OCI-LY1 (cell line): ENCODE measurements at regions not wholly inside any gene's neighbourhood (a gene's known extent, or its start where the extent isn't known, plus 50 kb on each side); places are given as distances from the start of the nearest gene placed in this dataset.
"Not testable (repeated sequence)": the region's sequence is repeated elsewhere in the genome, so short reads cannot be mapped to it uniquely, and the experiment has no call there.

Experiments
- H2AFZ ChIP-seq: fragments of 200-600 bp; sonication (generic), shearing (Covaris generic); 2 replicates; pipeline ENCODE4 v1.6.0; 2014; ENCODE audit warnings: antibody characterized with exemption, mild to moderate bottlenecking, low read length
- H3F3A ChIP-seq: fragments of 200-600 bp; sonication (generic), shearing (Covaris generic); 2 replicates; pipeline ENCODE4 v1.6.0; 2014; ENCODE audit warnings: mild to moderate bottlenecking, antibody characterized with exemption, low read length, moderate library complexity; ENCODE audit not compliant: insufficient read depth
- H3K27ac ChIP-seq: fragments of 200-600 bp; sonication (generic); 2 replicates; pipeline ENCODE4 v1.5.1; 2014; ENCODE audit warnings: low read length, mixed run types, mild to moderate bottlenecking, low read depth; ENCODE audit not compliant: poor library complexity, severe bottlenecking
- H3K27me3 ChIP-seq: fragments of 200-600 bp; sonication (generic); 2 replicates; pipeline ENCODE4 v1.6.0; 2014; ENCODE audit warnings: antibody characterized with exemption, mild to moderate bottlenecking, low read length, moderate library complexity; ENCODE audit not compliant: insufficient read depth
- H3K36me3 ChIP-seq: fragments of 200-600 bp; sonication (generic); 2 replicates; pipeline ENCODE4 v1.6.1; 2014; ENCODE audit warnings: mild to moderate bottlenecking, antibody characterized with exemption, low read length, moderate library complexity, mixed read lengths; ENCODE audit not compliant: insufficient read depth
- H3K4me1 ChIP-seq: fragments of 200-600 bp; sonication (generic); 2 replicates; pipeline ENCODE4 v1.5.1; 2014; ENCODE audit warnings: mild to moderate bottlenecking, low read length, moderate library complexity; ENCODE audit not compliant: insufficient read depth, severe bottlenecking
- H3K4me2 ChIP-seq: fragments of 200-600 bp; sonication (generic), shearing (Covaris generic); 2 replicates; pipeline ENCODE4 v1.6.1; 2014; ENCODE audit warnings: low read length
- H3K4me3 ChIP-seq: fragments of 200-600 bp; sonication (generic); 2 replicates; pipeline ENCODE4 v1.5.1; 2014; ENCODE audit warnings: low read length, low read depth, mild to moderate bottlenecking, mixed read lengths; ENCODE audit not compliant: poor library complexity, severe bottlenecking
- H3K79me2 ChIP-seq: fragments of 200-600 bp; shearing (Covaris generic); 2 replicates; pipeline ENCODE4 v1.6.1; 2016; ENCODE audit warnings: mixed run types, low read length, mixed read lengths; ENCODE audit not compliant: insufficient read depth
- H3K9ac ChIP-seq: fragments of 200-600 bp; sonication (generic), shearing (Covaris generic); 2 replicates; pipeline ENCODE4 v1.6.1; 2014; ENCODE audit warnings: mild to moderate bottlenecking, low read length, mixed read lengths
- H3K9me2 ChIP-seq: fragments of 200-600 bp; sonication (generic), shearing (Covaris generic); 2 replicates; pipeline ENCODE4 v1.6.1; 2014; ENCODE audit warnings: low read depth, mild to moderate bottlenecking, low read length, mixed read lengths
- H3K9me3 ChIP-seq: fragments of 200-600 bp; shearing (Covaris generic); 2 replicates; pipeline ENCODE4 v1.6.1; 2014; ENCODE audit warnings: low read length, mixed read lengths
- H4K20me1 ChIP-seq: fragments of 200-600 bp; sonication (generic), shearing (Covaris generic); 2 replicates; pipeline ENCODE4 v1.6.0; 2016; ENCODE audit warnings: mild to moderate bottlenecking, low read length; ENCODE audit not compliant: insufficient read depth

DNA sequence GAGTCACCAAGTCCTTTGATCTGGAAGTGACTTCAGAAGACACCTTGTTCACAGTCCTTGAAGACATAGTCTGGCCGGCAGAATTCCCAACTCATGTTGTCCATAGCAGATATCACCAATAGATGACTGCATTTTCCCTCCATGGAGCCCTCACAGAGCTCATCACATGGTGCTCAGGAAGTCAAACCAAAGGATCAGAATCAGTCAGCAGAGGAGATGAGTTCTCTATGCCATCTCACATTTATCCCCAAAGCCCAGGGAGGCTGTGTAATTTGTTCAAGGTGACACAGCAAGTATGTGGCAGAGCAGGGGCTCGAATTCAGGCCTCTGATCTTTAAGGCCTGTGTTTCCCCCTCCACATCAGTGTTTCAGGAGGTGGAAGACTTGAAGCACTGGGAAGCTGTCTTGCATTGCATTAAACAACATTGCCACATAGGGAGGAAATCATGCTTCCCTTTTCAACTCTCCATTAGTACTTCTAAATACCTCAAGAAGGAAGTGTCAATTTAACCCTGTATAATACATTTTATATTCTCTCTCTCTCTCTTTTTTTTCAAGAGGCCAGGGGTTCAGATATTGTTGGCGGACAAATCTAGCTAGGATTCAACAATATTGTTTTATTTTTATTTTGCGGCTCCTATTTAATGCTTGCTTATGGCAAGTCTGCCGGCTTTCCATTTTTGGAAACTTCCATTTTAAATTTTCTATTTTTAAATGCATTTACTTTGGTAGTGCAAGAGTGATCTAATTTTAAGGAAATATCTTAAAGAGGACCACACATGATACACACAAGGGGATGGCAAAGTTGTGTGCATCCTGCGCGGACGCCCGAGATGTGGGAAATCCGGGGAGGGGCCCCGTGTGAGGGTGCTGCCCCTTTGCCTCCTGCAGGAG, 61.9 kb downstream of the NPIPB5 start:
- H3K9ac ChIP-seq, H3K4me2 ChIP-seq: not testable (repeated sequence)

DNA sequence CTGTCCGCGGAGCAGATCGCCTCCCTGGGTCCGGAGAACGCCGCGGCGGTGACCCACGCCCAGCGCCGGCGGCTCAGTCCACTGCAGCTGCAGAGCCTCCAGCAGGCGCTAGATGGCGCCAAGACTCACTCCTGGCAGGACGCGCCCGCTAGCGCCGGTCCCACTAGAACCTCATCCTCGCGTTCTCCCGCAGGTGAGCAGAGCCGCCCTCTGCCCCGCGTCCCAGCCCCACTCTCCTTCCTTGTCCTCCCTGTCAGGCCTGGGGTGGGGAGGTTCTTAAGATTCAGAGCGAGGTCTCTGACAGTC, 62.5 kb downstream of the NPIPB5 start:
- not testable (repeated sequence) for H3K27ac ChIP-seq, H3K9me2 ChIP-seq, H3K79me2 ChIP-seq, H2AFZ ChIP-seq, H3K4me3 ChIP-seq, H4K20me1 ChIP-seq, H3K4me2 ChIP-seq, H3K4me1 ChIP-seq, H3F3A ChIP-seq, H3K9ac ChIP-seq, H3K36me3 ChIP-seq, H3K9me3 ChIP-seq, H3K27me3 ChIP-seq

More for the DNA sequence above, 61.9 kb downstream of the NPIPB5 start:
- H3K4me3 ChIP-seq, H3F3A ChIP-seq, H3K9me3 ChIP-seq, H3K36me3 ChIP-seq, H3K4me1 ChIP-seq, H3K79me2 ChIP-seq, H3K27me3 ChIP-seq, H3K27ac ChIP-seq, H2AFZ ChIP-seq, H3K9me2 ChIP-seq, H4K20me1 ChIP-seq: not testable (repeated sequence)

DNA sequence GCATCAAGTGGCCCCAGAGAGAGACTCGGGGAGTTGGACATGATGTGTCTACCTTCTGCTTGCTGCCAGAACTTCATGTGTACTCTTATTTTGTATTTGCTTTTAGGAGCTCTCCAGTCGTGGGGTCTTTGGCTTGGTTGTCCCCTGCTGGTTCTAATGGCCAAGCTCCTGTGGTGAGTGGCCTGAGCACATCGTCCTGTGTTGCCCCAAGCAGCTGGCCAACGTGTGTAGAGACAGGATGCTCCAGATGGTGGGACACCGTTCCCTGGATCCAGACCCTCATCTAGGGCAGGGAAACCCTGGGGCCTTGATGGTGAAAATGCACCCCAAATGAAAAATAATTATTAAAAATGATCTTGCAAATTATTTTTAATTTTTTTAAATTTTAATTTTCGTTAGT, 65.8 kb downstream of the NPIPB5 start:
- not testable (repeated sequence) for H3K27me3 ChIP-seq, H3K4me1 ChIP-seq, H4K20me1 ChIP-seq, H2AFZ ChIP-seq, H3F3A ChIP-seq, H3K9me2 ChIP-seq, H3K4me2 ChIP-seq, H3K27ac ChIP-seq, H3K9ac ChIP-seq, H3K4me3 ChIP-seq, H3K9me3 ChIP-seq, H3K79me2 ChIP-seq, H3K36me3 ChIP-seq

DNA sequence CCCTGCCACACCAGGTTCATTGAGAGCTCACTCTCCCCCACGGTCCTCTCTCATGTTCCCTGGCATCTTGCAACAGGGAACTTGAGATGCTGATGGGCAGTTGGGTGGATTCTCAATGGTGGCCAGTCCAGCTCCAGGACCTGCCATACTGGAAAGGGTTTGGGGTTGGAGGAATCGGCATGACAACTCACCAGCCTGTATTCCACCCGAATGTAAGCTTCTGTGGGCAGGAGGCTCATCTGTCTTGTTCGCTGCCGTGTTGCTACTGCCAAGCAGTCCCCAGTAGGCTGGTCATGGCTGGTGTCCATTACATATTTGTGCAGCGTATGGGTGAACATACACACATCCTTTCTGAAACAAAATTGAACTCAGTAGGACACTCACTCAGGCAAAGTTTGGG, 72.5 kb downstream of the NPIPB5 start:
- not testable (repeated sequence) for H3K36me3 ChIP-seq, H3K4me2 ChIP-seq, H3K79me2 ChIP-seq, H2AFZ ChIP-seq, H3K4me3 ChIP-seq, H3K9me2 ChIP-seq, H3K27ac ChIP-seq, H3F3A ChIP-seq, H4K20me1 ChIP-seq, H3K9ac ChIP-seq, H3K9me3 ChIP-seq, H3K27me3 ChIP-seq, H3K4me1 ChIP-seq

DNA sequence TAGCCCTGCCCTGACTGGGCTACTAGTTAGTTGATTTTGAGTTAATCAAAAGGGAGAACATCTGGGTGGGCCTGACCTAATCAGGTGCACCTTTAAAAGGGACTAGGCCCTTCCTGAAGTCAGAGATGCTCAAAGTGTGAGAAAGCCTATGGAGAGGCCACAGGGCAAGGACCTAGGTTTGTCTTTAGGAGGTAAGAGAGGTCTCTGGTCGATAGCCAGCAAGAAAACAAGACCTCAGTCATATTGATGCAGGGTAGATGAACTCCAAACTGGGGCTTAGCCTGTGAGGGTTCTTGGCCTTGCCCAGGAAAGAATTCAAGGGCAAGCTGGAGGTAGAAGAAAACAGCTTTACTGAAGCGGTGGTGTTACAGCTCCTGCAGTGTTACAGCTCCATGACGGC, 73.8 kb downstream of the NPIPB5 start:
- not testable (repeated sequence) for H3K9me2 ChIP-seq, H3K36me3 ChIP-seq, H3K79me2 ChIP-seq, H2AFZ ChIP-seq, H3K27me3 ChIP-seq, H3K9ac ChIP-seq, H3K4me2 ChIP-seq, H3F3A ChIP-seq, H3K4me1 ChIP-seq, H3K9me3 ChIP-seq, H3K27ac ChIP-seq, H3K4me3 ChIP-seq, H4K20me1 ChIP-seq

DNA sequence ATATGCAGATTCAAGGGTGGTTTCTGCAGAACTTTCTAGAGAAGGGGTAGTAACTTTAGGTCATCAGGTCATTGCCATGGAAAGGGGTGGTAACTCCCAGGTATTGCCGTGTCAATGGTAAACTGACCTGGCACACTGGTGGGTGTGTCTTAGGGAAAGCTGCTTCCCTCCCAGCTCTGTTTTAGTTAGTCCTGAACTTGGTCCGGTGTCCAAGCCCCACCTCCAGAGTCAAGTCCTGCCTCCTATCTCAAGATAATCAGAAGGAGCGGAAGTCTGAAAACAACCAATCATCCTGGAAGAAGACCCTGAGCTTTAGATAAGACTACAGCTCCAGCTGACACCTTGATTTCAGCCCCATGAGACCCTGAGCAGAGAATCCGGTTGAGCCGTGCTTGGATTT, 74.2 kb downstream of the NPIPB5 start:
- H4K20me1 ChIP-seq, H3K27me3 ChIP-seq, H3F3A ChIP-seq, H3K36me3 ChIP-seq, H3K9me3 ChIP-seq, H3K4me1 ChIP-seq, H3K9me2 ChIP-seq, H3K79me2 ChIP-seq, H2AFZ ChIP-seq, H3K27ac ChIP-seq, H3K4me2 ChIP-seq, H3K9ac ChIP-seq, H3K4me3 ChIP-seq: not testable (repeated sequence)

DNA sequence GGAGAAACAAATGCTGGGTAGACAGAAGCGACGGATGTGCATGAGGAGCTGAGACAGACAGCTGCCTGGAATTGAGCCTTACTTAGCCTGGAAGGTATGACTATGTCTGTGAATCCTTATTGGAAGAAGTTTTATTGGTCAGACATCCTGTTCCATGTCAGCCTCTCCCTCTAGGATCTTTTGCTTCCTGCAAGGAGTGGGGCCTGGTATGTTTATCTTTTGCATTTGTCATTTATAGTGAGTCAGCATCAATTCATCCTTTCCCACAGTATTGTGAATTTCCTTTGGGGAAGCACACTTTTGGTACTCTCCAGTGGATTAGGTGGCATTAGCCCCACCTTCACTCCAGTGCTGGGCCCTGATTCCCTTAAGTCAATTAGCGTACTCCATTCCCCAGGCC, 74.7 kb downstream of the NPIPB5 start:
- not testable (repeated sequence) for H3K36me3 ChIP-seq, H3K4me1 ChIP-seq, H2AFZ ChIP-seq, H3K9ac ChIP-seq, H3K4me3 ChIP-seq, H3K79me2 ChIP-seq, H3K4me2 ChIP-seq, H3K9me3 ChIP-seq, H3K27ac ChIP-seq, H3F3A ChIP-seq, H3K27me3 ChIP-seq, H3K9me2 ChIP-seq, H4K20me1 ChIP-seq

DNA sequence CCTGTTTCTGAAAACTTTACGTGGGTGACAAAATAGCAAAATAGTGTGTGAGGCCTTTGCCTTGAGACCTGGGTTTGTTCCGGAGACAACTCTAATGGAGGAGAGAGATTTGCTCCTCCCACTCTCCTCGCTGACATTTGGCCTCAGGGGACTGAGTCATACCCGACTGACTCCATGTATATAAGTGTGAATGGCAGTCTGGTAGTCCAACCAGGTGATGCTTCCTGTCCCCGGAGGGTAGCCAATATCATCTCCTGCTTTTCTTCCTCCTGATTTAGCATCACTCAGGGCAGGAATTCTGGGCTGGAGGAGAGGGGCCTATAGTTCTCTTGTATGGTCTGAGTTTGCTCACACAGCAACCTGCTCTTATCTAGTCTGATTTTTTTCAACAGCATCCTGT, 76.0 kb downstream of the NPIPB5 start:
- H3K9ac ChIP-seq, H3K4me2 ChIP-seq, H3K27ac ChIP-seq: not testable (repeated sequence)

More for the DNA sequence above, 76.0 kb downstream of the NPIPB5 start:
- H3F3A ChIP-seq, H4K20me1 ChIP-seq, H3K9me2 ChIP-seq, H3K4me1 ChIP-seq, H3K79me2 ChIP-seq, H3K4me3 ChIP-seq, H2AFZ ChIP-seq, H3K9me3 ChIP-seq, H3K36me3 ChIP-seq, H3K27me3 ChIP-seq: not testable (repeated sequence)
